ENCODE measurements at regions not wholly inside any gene's neighbourhood (a gene's known extent, or its start where the extent isn't known, plus 50 kb on each side); places are given as distances from the start of the nearest gene placed in this dataset.

DNA sequence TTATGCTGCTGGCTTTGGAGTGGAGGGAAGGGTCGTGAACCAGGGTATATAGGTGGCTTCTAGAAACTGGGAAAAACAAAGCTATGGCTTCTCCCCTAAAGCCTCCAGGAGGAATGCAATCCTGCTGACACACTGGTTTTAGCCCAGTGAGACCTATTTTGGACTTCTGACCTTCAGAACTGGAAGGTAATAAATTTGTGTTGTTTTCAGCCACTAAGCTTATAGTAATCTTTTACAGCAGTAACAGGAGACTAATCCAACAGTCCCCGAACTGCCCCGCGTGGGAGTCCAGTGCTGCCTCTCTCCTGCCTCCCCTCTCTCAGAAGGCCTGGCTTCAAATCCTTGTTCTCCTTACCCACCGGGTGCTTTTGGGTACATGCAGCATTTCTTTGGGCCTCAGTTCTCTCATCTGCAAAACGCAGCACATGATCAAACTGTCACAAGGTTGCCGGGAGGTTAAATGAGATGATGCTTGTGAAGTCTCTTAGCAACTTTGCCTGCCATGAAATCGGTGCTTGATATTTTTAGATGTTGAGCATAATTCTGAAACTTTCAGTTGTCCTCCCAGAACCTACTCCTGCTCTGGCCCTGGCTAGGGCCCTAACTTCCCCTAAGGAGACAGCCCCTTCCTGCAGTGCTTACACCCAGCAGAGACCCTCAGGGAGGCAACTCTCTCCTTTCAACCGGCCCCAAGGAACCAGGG is 127.3 kb upstream of the BOD1 start (continued):
- TF ChIP-seq, protein P1, sequence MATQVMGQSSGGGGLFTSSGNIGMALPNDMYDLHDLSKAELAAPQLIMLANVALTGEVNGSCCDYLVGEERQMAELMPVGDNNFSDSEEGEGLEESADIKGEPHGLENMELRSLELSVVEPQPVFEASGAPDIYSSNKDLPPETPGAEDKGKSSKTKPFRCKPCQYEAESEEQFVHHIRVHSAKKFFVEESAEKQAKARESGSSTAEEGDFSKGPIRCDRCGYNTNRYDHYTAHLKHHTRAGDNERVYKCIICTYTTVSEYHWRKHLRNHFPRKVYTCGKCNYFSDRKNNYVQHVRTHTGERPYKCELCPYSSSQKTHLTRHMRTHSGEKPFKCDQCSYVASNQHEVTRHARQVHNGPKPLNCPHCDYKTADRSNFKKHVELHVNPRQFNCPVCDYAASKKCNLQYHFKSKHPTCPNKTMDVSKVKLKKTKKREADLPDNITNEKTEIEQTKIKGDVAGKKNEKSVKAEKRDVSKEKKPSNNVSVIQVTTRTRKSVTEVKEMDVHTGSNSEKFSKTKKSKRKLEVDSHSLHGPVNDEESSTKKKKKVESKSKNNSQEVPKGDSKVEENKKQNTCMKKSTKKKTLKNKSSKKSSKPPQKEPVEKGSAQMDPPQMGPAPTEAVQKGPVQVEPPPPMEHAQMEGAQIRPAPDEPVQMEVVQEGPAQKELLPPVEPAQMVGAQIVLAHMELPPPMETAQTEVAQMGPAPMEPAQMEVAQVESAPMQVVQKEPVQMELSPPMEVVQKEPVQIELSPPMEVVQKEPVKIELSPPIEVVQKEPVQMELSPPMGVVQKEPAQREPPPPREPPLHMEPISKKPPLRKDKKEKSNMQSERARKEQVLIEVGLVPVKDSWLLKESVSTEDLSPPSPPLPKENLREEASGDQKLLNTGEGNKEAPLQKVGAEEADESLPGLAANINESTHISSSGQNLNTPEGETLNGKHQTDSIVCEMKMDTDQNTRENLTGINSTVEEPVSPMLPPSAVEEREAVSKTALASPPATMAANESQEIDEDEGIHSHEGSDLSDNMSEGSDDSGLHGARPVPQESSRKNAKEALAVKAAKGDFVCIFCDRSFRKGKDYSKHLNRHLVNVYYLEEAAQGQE (IDR thresholded peaks at IDR 0.05; ENCODE audit: borderline replicate concordance in 1 of 2, low read depth in 1 of 2, low read length in 2 of 2) = no peak
- TF ChIP-seq SP140L (CRISPR knock-in tag; IDR thresholded peaks at IDR 0.05; ENCODE audit: borderline replicate concordance) (no peak), MTA3 (CRISPR knock-in tag; IDR thresholded peaks at IDR 0.05) (no peak), ZNF878 (CRISPR knock-in tag; IDR thresholded peaks at IDR 0.05) (no peak), ZMYM2 (CRISPR knock-in tag; IDR thresholded peaks at IDR 0.05) (no peak), TEAD3 (CRISPR knock-in tag; optimal IDR thresholded peaks at IDR 0.05; ENCODE audit: borderline replicate concordance) (no peak), ISX (CRISPR knock-in tag; conservative IDR thresholded peaks at IDR 0.05) (no peak), MTF1 (CRISPR knock-in tag; IDR thresholded peaks at IDR 0.05) (no peak), NAIF1 (CRISPR knock-in tag; IDR thresholded peaks at IDR 0.05; ENCODE audit: borderline replicate concordance) (no peak), FOXK1 (CRISPR knock-in tag; IDR thresholded peaks at IDR 0.05; ENCODE audit: borderline replicate concordance, low read depth) (no peak), MEF2D (CRISPR knock-in tag; IDR thresholded peaks at IDR 0.05) (no peak), ZEB1 (IDR thresholded peaks at IDR 0.05; ENCODE audit: insufficient replicate concordance, low read depth) (no peak)
- TF ChIP-seq, protein P2, sequence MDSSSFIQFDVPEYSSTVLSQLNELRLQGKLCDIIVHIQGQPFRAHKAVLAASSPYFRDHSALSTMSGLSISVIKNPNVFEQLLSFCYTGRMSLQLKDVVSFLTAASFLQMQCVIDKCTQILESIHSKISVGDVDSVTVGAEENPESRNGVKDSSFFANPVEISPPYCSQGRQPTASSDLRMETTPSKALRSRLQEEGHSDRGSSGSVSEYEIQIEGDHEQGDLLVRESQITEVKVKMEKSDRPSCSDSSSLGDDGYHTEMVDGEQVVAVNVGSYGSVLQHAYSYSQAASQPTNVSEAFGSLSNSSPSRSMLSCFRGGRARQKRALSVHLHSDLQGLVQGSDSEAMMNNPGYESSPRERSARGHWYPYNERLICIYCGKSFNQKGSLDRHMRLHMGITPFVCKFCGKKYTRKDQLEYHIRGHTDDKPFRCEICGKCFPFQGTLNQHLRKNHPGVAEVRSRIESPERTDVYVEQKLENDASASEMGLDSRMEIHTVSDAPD (CRISPR knock-in tag; IDR thresholded peaks at IDR 0.05) = no peak
- TF ChIP-seq, protein P3, sequence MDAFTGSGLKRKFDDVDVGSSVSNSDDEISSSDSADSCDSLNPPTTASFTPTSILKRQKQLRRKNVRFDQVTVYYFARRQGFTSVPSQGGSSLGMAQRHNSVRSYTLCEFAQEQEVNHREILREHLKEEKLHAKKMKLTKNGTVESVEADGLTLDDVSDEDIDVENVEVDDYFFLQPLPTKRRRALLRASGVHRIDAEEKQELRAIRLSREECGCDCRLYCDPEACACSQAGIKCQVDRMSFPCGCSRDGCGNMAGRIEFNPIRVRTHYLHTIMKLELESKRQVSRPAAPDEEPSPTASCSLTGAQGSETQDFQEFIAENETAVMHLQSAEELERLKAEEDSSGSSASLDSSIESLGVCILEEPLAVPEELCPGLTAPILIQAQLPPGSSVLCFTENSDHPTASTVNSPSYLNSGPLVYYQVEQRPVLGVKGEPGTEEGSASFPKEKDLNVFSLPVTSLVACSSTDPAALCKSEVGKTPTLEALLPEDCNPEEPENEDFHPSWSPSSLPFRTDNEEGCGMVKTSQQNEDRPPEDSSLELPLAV (CRISPR knock-in tag; conservative IDR thresholded peaks at IDR 0.05; ENCODE audit: low read depth) = no peak
- TF ChIP-seq, protein P4, sequence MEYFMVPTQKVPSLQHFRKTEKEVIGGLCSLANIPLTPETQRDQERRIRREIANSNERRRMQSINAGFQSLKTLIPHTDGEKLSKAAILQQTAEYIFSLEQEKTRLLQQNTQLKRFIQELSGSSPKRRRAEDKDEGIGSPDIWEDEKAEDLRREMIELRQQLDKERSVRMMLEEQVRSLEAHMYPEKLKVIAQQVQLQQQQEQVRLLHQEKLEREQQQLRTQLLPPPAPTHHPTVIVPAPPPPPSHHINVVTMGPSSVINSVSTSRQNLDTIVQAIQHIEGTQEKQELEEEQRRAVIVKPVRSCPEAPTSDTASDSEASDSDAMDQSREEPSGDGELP (IDR thresholded peaks at IDR 0.05; ENCODE audit: borderline replicate concordance, low read depth) = no peak
- TF ChIP-seq, protein P5, sequence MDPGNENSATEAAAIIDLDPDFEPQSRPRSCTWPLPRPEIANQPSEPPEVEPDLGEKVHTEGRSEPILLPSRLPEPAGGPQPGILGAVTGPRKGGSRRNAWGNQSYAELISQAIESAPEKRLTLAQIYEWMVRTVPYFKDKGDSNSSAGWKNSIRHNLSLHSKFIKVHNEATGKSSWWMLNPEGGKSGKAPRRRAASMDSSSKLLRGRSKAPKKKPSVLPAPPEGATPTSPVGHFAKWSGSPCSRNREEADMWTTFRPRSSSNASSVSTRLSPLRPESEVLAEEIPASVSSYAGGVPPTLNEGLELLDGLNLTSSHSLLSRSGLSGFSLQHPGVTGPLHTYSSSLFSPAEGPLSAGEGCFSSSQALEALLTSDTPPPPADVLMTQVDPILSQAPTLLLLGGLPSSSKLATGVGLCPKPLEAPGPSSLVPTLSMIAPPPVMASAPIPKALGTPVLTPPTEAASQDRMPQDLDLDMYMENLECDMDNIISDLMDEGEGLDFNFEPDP (CRISPR knock-in tag; conservative IDR thresholded peaks at IDR 0.05) = 0 out of 2 replicates have a peak, but pooled peaks have one; percentile 20

Measured in HepG2 (cell line).